Ovary (tissue), 3 donors: ENCODE measurements at regions not wholly inside any gene's neighbourhood (a gene's known extent, or its start where the extent isn't known, plus 50 kb on each side); places are given as distances from the start of the nearest gene placed in this dataset.

Source experiments
- EP300 ChIP-seq: sonication (generic); formaldehyde crosslinking; IDR thresholded peaks from one replicate; pipeline ENCODE4 v1.6.1; 2017; ENCODE audit warnings: antibody characterized with exemption
- POLR2A ChIP-seq: fragments of 450-650 bp; IDR thresholded peaks from one replicate; pipeline ENCODE4 v1.6.1; 2017; ENCODE audit warnings: antibody characterized with exemption, mild to moderate bottlenecking, moderate library complexity
- TF ChIP-seq, protein P1 (sequence below), 3 donors: fragments of 450-650 bp in 2 of 3; fragments of 200-600 bp in 1 of 3; IDR thresholded peaks; one replicate each; pipeline versions ENCODE4 v1.5.1 to v1.8.0; 2016 to 2022; ENCODE audit warnings: antibody characterized with exemption in 3 of 3, mild to moderate bottlenecking in 1 of 3
- donor health status: DM: no; HTN: no; CAD: no.

DNA sequence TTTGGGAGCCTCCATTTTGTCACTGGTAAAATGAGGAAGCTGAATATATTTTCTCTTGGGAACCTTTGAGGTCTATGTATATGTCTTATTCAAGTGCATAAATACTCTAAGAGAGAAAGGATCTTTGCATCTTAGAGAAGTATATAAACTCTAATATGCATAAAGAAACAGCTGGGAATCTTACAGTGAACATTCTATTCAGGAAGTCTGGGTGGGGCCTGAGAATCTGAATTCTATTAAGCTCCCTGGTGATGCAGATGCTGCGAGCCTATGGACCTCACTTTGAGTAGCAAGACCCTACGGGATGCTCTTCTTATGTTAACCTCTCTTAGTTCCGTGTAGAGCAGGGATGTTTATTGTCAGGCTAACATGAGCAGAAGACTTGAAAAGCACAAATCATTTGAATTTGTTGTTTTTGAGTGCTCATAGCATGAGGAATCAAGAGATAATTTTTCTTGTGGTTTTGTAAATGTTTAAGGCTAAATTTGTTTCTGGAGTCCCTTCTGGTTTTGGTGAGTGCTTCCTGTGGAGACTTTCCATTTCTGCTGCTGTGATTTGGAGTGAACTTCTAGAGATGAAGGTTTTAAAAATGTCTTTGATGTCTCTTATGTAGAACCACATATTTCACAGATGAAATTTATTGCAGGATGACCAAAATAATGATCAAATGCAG, 281.2 kb upstream of the JAG1 start:
- TF ChIP-seq POLR2A (no peak), EP300 (no peak)
- TF ChIP-seq, protein P1, sequence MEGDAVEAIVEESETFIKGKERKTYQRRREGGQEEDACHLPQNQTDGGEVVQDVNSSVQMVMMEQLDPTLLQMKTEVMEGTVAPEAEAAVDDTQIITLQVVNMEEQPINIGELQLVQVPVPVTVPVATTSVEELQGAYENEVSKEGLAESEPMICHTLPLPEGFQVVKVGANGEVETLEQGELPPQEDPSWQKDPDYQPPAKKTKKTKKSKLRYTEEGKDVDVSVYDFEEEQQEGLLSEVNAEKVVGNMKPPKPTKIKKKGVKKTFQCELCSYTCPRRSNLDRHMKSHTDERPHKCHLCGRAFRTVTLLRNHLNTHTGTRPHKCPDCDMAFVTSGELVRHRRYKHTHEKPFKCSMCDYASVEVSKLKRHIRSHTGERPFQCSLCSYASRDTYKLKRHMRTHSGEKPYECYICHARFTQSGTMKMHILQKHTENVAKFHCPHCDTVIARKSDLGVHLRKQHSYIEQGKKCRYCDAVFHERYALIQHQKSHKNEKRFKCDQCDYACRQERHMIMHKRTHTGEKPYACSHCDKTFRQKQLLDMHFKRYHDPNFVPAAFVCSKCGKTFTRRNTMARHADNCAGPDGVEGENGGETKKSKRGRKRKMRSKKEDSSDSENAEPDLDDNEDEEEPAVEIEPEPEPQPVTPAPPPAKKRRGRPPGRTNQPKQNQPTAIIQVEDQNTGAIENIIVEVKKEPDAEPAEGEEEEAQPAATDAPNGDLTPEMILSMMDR (IDR thresholded peaks at IDR 0.05) = no peak
